A549 (cell line): ENCODE measurements at regions not wholly inside any gene's neighbourhood (a gene's known extent, or its start where the extent isn't known, plus 50 kb on each side); places are given as distances from the start of the nearest gene placed in this dataset.
"Not testable (repeated sequence)": the region's sequence is repeated elsewhere in the genome, so short reads cannot be mapped to it uniquely, and the experiment has no call there.

Experiments
- ATAC-seq, 2 experiments: fragments of 200-7000 bp in 1 of 2; fragments of >200 bp in 1 of 2; cut with Nextera tagmentation in 1 of 2; cut with Tn5 transposase in 1 of 2; 3 replicates each; pipeline versions ENCODE4 v1.8.0 to v1.9.1; 2018 to 2020; ENCODE audit warnings: mild to moderate bottlenecking in 1 of 2, moderate library complexity in 1 of 2
- CTCF ChIA-PET: fragments of 300-600 bp; sonication (Branson Sonifier 250); formaldehyde crosslinking; extraction: SDS; loops from one replicate; lab custom pipeline; 2021; ENCODE audit warnings: antibody characterized with exemption, inconsistent platforms; lab: Yijun Ruan, JAX
- POLR2A ChIA-PET: fragments of 350-600 bp; formaldehyde crosslinking; extraction: SDS; loops from one replicate; lab custom pipeline; 2021; ENCODE audit warnings: antibody characterized with exemption, inconsistent platforms; lab: Yijun Ruan, JAX
- DNase-seq, 2 experiments: peaks; one replicate each; pipeline versions ENCODE4 v3.0.0 to v3.0.0-alpha.2; 2011 to 2016; ENCODE audit warnings: low read depth in 1 of 2, low spot score in 1 of 2
- FAIRE-seq: peaks from 2 replicates; lab custom pipeline; 2011; peaks lifted over from hg19 to GRCh38; lab: Jason Lieb, UNC
- H3K27ac ChIP-seq, 2 experiments: fragments of >200 bp; sonication (Bioruptor Twin); formaldehyde crosslinking; 3 replicates each; pipeline ENCODE4 v1.5.1; 2016 to 2017
- H3K4me1 ChIP-seq: fragments of >200 bp; sonication (Bioruptor Twin); formaldehyde crosslinking; 3 replicates; pipeline ENCODE4 v1.6.1; 2016
- H3K4me2 ChIP-seq: fragments of >200 bp; sonication (Bioruptor Twin); formaldehyde crosslinking; 3 replicates; pipeline ENCODE4 v1.6.1; 2016
- H3K4me3 ChIP-seq: fragments of >200 bp; sonication (Bioruptor Twin); formaldehyde crosslinking; 3 replicates; pipeline ENCODE4 v1.5.1; 2016
- H3K9me3 ChIP-seq: fragments of >200 bp; sonication (Bioruptor Twin); formaldehyde crosslinking; 3 replicates; pipeline ENCODE4 v1.6.1; 2016
- BCL3 ChIP-seq: fragments of >200 bp; sonication (Bioruptor Twin); formaldehyde crosslinking; IDR thresholded peaks from 3 replicates; pipeline ENCODE4 v1.6.1; 2016
- BHLHE40 ChIP-seq: IDR thresholded peaks from 2 replicates; pipeline ENCODE4 v1.6.1; 2012; ENCODE audit warnings: low read depth, low read length, inconsistent platforms
- CEBPB ChIP-seq, 2 experiments: fragments of >200 bp in 1 of 2; sonication (Bioruptor Twin) in 1 of 2; formaldehyde crosslinking in 1 of 2; IDR thresholded peaks; 2 replicates each; pipeline ENCODE4 v1.6.1; 2012 to 2016
- CHD4 ChIP-seq: fragments of 200-600 bp; sonication (generic); IDR thresholded peaks from 2 replicates; pipeline ENCODE4 v1.6.1; 2016; ENCODE audit warnings: antibody characterized with exemption, mild to moderate bottlenecking, borderline replicate concordance
- CTCF ChIP-seq: fragments of >200 bp; sonication (Bioruptor Twin); formaldehyde crosslinking; IDR thresholded peaks from 3 replicates; pipeline ENCODE4 v1.5.1; 2016
- FOSB ChIP-seq: fragments of 250-450 bp; sonication (Bioruptor Pico); IDR thresholded peaks from 2 replicates; pipeline ENCODE4 v1.5.0; 2020; ENCODE audit warnings: mild to moderate bottlenecking, moderate library complexity
- GATA3 ChIP-seq: IDR thresholded peaks from 2 replicates; pipeline ENCODE4 v1.6.1; 2012; ENCODE audit warnings: borderline replicate concordance
- HOXA7 ChIP-seq: fragments of 250-450 bp; sonication (Bioruptor Pico); IDR thresholded peaks from 2 replicates; pipeline ENCODE4 v1.5.0; 2020; ENCODE audit warnings: mild to moderate bottlenecking, moderate library complexity
- JUN ChIP-seq, 2 experiments: fragments of >200 bp; sonication (Bioruptor Twin); formaldehyde crosslinking; IDR thresholded peaks; 2 replicates in 1 of 2; 3 replicates in 1 of 2; pipeline ENCODE4 v1.6.1; 2016 to 2017
- KDM1A ChIP-seq: fragments of 200-600 bp; sonication (generic); IDR thresholded peaks from 2 replicates; pipeline ENCODE4 v1.6.1; 2016; ENCODE audit warnings: low read depth, mild to moderate bottlenecking
- MAFK ChIP-seq: fragments of 450-650 bp; IDR thresholded peaks from 2 replicates; pipeline ENCODE4 v1.6.1; 2014; ENCODE audit not compliant: partially characterized antibody
- MAX ChIP-seq: IDR thresholded peaks from 2 replicates; pipeline ENCODE4 v1.6.1; 2012
- PHF8 ChIP-seq: fragments of 200-600 bp; sonication (generic); IDR thresholded peaks from 2 replicates; pipeline ENCODE4 v1.6.1; 2016; ENCODE audit warnings: low read depth, mild to moderate bottlenecking, antibody characterized with exemption, moderate library complexity, borderline replicate concordance
- POLR2A ChIP-seq: IDR thresholded peaks from 2 replicates; pipeline ENCODE4 v1.6.1; 2012; ENCODE audit warnings: mild to moderate bottlenecking, low read length
- RAD21 ChIP-seq, 2 experiments: fragments of >200 bp in 1 of 2; sonication (Bioruptor Twin) in 1 of 2; formaldehyde crosslinking in 1 of 2; IDR thresholded peaks in 1 of 2; conservative IDR thresholded peaks in 1 of 2; 2 replicates in 1 of 2; 3 replicates in 1 of 2; pipeline ENCODE4 v1.6.1; 2012 to 2018; ENCODE audit warnings: inconsistent platforms in 1 of 2
- RFX5 ChIP-seq: fragments of 450-650 bp; IDR thresholded peaks from 2 replicates; pipeline ENCODE4 v1.7.1; 2014; ENCODE audit warnings: antibody characterized with exemption, mild to moderate bottlenecking, moderate library complexity
- RNF2 ChIP-seq: fragments of 200-600 bp; sonication (generic); IDR thresholded peaks from 2 replicates; pipeline ENCODE4 v1.6.1; 2016; ENCODE audit warnings: low read depth, mild to moderate bottlenecking, antibody characterized with exemption, moderate library complexity, borderline replicate concordance
- SMC3 ChIP-seq: fragments of >200 bp; sonication (Bioruptor Twin); formaldehyde crosslinking; IDR thresholded peaks from 3 replicates; pipeline ENCODE4 v1.6.1; 2018; ENCODE audit warnings: inconsistent platforms
- TFCP2L1 ChIP-seq: fragments of 250-450 bp; sonication (Bioruptor Pico); IDR thresholded peaks from 2 replicates; pipeline ENCODE4 v1.5.0; 2021; ENCODE audit warnings: mild to moderate bottlenecking
- USF2 ChIP-seq: fragments of 450-650 bp; IDR thresholded peaks from 2 replicates; pipeline ENCODE4 v1.6.1; 2014; ENCODE audit warnings: antibody characterized with exemption
- ZFP36 ChIP-seq: fragments of 450-650 bp; IDR thresholded peaks from 2 replicates; pipeline ENCODE4 v1.6.1; 2014; ENCODE audit warnings: borderline replicate concordance; ENCODE audit not compliant: partially characterized antibody
- ZSCAN20 ChIP-seq: fragments of 250-450 bp; sonication (Bioruptor Pico); IDR thresholded peaks from 2 replicates; pipeline ENCODE4 v1.8.0; 2022; ENCODE audit warnings: mild to moderate bottlenecking, moderate library complexity
- WGBS: methylation state at CpG from one replicate; pipeline ENCODE4 v1.1.6; 2017; ENCODE audit errors: missing lambda C conversion rate; 5-methylcytosine and 5-hydroxymethylcytosine counted together

- no peak overlapping the region for H3K4me3 ChIP-seq
- WGBS = 67% methylated on average over 7 of the region's 7 CpGs
- H3K9me3 ChIP-seq = no peaks in the 10 kb centered on the region
- no peak overlapping the region for H3K27ac ChIP-seq
- TF ChIP-seq ZFP36 (no peak), CHD4 (no peak), TFCP2L1 (CRISPR knock-in tag) (no peak), KDM1A (no peak), RFX5 (no peak), ZSCAN20 (CRISPR knock-in tag) (no peak)
- no peak overlapping the region for H3K4me2 ChIP-seq
- no peaks in the 10 kb centered on the region for H3K4me1 ChIP-seq
- no peak for DNase-seq
- ATAC-seq = no peak
- ChIA-PET POLR2A (no interaction called here), CTCF (interaction anchor here (1.2 kb wide), 1 partner anchor 186 kb away, joined by 3 read pairs; no protein-coding TSS in a partner anchor)
- no peak for FAIRE-seq
Observed at GRCh38 chr13:21291840-21292239, 115.4 kb downstream of the MRPL57 start.

GRCh38 chr13:21296991-21297390 is 120.5 kb downstream of the MRPL57 start:
- not testable (repeated sequence) for H3K27ac ChIP-seq, H3K9me3 ChIP-seq, FAIRE-seq, H3K4me1 ChIP-seq
- peak; percentile 79 to 87 for ATAC-seq
- TF ChIP-seq SMC3 (peak; percentile 34; the same call in 1 of the 3 replicates), CTCF (peak; percentile 31), RAD21 (conservative IDR thresholded peaks at IDR 0.05 in 1 of 2, IDR thresholded peaks at IDR 0.05 in 1 of 2) (peak; percentile 45 to 49)
- TF ChIP-seq, all 56 proteins: peak for 3; not testable (repeated sequence) for 53
- CTCF ChIA-PET = interaction anchor here (0.8 to 6.3 kb wide), 15 partner anchors 9 to 353 kb away, joined by 3 to 50 read pairs (median 4); partner anchors contain the start of gene ZDHHC20
- 25% methylated on average over 5 of the region's 5 CpGs for WGBS
- POLR2A ChIA-PET = interaction anchor here (1.1 kb wide), 1 partner anchor 119 kb away, joined by 3 read pairs; no protein-coding TSS in a partner anchor
- H3K4me3 ChIP-seq = not testable (repeated sequence)
- H3K4me2 ChIP-seq = peak overlapping the region; percentile 56; the same call in 1 of the 3 replicates
- peak; percentile 4 to 47 for DNase-seq

GRCh38 chr13:21297447-21297846 is 121.0 kb downstream of the MRPL57 start:
- 83% methylated on average over 2 of the region's 2 CpGs for WGBS
- Histone ChIP-seq H3K27ac (peak overlapping the region; percentile 18 to 29; a peak in 2 of 6 replicates), H3K4me3 (peak overlapping the region; percentile 70), H3K4me2 (peak overlapping the region; percentile 56), H3K9me3 (no peaks in the 10 kb centered on the region), H3K4me1 (peaks cover 7% of the 10 kb centered on the region; the same call in 1 of the 3 replicates)
- ChIA-PET CTCF (interaction anchor here (0.8 to 6.3 kb wide), 14 partner anchors 8 to 353 kb away, joined by 3 to 50 read pairs (median 4); partner anchors contain the start of gene ZDHHC20), POLR2A (no interaction called here)
- ATAC-seq (peak; percentile 12 to 17; a peak in 3 of 6 replicates), FAIRE-seq (no peak), DNase-seq (no peak)
- no peak for TF ChIP-seq GATA3
- no peak for TF ChIP-seq BHLHE40
- TF ChIP-seq MAFK = no peak

- Histone ChIP-seq H3K4me1 (peaks cover 7% of the 10 kb centered on the region; the same call in 1 of the 3 replicates), H3K4me3 (peak overlapping the region; percentile 70), H3K4me2 (peak overlapping the region; percentile 88), H3K27ac (peak overlapping the region; percentile 53 to 86), H3K9me3 (no peaks in the 10 kb centered on the region)
- peak; percentile 97 to 98 for ATAC-seq
- DNase-seq = peak; percentile 64 to 89
- POLR2A ChIA-PET = no interaction called here
- WGBS = 4% methylated on average over 11 of the region's 74 CpGs
- FAIRE-seq = no peak
- CTCF ChIA-PET = interaction anchor here (0.6 to 6.3 kb wide), 14 partner anchors 7 to 436 kb away, joined by 3 to 50 read pairs (median 4); partner anchors contain the start of gene ZDHHC20
- TF ChIP-seq POLR2A (peak; percentile 43), RNF2 (no peak), CEBPB (IDR thresholded peaks at IDR 0.05) (no peak), HOXA7 (CRISPR knock-in tag) (no peak), JUN (IDR thresholded peaks at IDR 0.05) (peak in 1 of 2 experiments; percentile 57; a peak in 1 of 5 replicates), FOSB (CRISPR knock-in tag) (no peak), USF2 (peak; percentile 94), PHF8 (peak; percentile 72; the same call in 1 of the 2 replicates), SMC3 (peak; percentile 19; the same call in 1 of the 3 replicates), BCL3 (0 out of 3 replicates have a peak, but pooled peaks have one; percentile 22), MAX (peak; percentile 78)
Observed at GRCh38 chr13:21297914-21298831, 121.7 kb downstream of the MRPL57 start.
